KMS-11 (cell line): ENCODE measurements at regions not wholly inside any gene's neighbourhood (a gene's known extent, or its start where the extent isn't known, plus 50 kb on each side); places are given as distances from the start of the nearest gene placed in this dataset.

Experiments
- H2AFZ ChIP-seq: fragments of 200-600 bp; sonication (generic); 2 replicates; pipeline ENCODE4 v1.6.1; 2016; ENCODE audit warnings: antibody characterized with exemption, mixed run types, low read depth
- H3K27ac ChIP-seq: fragments of 200-600 bp; sonication (generic); 2 replicates; pipeline ENCODE4 v1.6.1; 2016; ENCODE audit warnings: mild to moderate bottlenecking, mixed run types
- H3K27me3 ChIP-seq: fragments of 200-600 bp; sonication (generic); 2 replicates; pipeline ENCODE4 v1.6.1; 2017; ENCODE audit warnings: mild to moderate bottlenecking, low read depth, mixed run types, moderate library complexity; ENCODE audit not compliant: insufficient read depth
- H3K36me3 ChIP-seq: fragments of 200-600 bp; sonication (generic); 2 replicates; pipeline ENCODE4 v1.6.1; 2017; ENCODE audit warnings: mild to moderate bottlenecking, mixed run types; ENCODE audit not compliant: insufficient read depth
- H3K4me1 ChIP-seq: fragments of 200-600 bp; sonication (generic); 2 replicates; pipeline ENCODE4 v1.6.1; 2016; ENCODE audit warnings: mild to moderate bottlenecking, low read depth, mixed run types; ENCODE audit not compliant: poor library complexity, severe bottlenecking
- H3K4me2 ChIP-seq: fragments of 200-600 bp; sonication (generic); 2 replicates; pipeline ENCODE4 v1.7.0; 2016; ENCODE audit warnings: mild to moderate bottlenecking, mixed run types
- H3K4me3 ChIP-seq: fragments of 200-600 bp; sonication (generic); IDR thresholded peaks from 2 replicates; pipeline ENCODE4 v1.6.1; 2017; ENCODE audit warnings: low read depth, low read length, mixed read lengths; ENCODE audit not compliant: insufficient read depth
- H3K79me2 ChIP-seq: fragments of 200-600 bp; sonication (generic); 2 replicates; pipeline ENCODE4 v1.6.1; 2016; ENCODE audit warnings: low read depth, mixed run types; ENCODE audit not compliant: insufficient read depth
- H3K9ac ChIP-seq: fragments of 200-600 bp; sonication (generic); 2 replicates; pipeline ENCODE4 v1.6.1; 2016; ENCODE audit warnings: mild to moderate bottlenecking, mixed run types
- H4K20me1 ChIP-seq: fragments of 200-600 bp; sonication (generic); 2 replicates; pipeline ENCODE4 v1.6.1; 2016; ENCODE audit warnings: mild to moderate bottlenecking, mixed run types; ENCODE audit not compliant: insufficient read depth
- TF ChIP-seq, protein P1 (sequence below): fragments of 200-600 bp; sonication (generic); conservative IDR thresholded peaks from 2 replicates; pipeline ENCODE4 v1.6.1; 2017; ENCODE audit warnings: low read depth, mild to moderate bottlenecking, antibody characterized with exemption, low read length, moderate library complexity, mixed read lengths

DNA sequence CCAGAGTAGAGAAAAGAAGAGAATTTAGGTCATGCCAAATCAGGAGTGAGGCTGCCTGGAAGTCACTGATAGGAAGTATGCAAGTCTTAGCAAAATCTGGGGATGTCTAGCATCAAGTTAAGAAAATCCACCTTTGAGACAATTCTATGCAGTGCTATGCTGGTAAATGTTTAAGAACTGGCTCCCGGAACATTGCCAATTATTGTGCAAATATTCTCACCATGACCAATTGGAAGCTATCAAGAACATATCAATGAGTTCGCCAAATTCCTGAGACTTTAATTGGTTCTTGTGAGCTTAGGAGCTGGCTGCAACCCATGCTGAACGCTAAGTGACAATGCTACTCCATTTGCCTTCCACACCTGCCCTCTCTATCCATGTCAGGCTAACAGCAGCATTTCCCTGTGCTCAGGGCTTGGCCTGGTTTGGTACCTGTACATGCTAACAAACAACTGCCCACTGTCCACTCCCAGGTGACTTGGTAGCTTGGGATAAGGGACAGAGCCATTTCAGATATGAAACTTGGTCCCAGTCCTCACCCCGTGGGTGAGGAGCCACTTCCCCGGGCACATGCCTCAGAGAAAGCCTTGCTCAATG lies 172.9 kb upstream of the KLHL29 start:
- TF ChIP-seq, protein P1, sequence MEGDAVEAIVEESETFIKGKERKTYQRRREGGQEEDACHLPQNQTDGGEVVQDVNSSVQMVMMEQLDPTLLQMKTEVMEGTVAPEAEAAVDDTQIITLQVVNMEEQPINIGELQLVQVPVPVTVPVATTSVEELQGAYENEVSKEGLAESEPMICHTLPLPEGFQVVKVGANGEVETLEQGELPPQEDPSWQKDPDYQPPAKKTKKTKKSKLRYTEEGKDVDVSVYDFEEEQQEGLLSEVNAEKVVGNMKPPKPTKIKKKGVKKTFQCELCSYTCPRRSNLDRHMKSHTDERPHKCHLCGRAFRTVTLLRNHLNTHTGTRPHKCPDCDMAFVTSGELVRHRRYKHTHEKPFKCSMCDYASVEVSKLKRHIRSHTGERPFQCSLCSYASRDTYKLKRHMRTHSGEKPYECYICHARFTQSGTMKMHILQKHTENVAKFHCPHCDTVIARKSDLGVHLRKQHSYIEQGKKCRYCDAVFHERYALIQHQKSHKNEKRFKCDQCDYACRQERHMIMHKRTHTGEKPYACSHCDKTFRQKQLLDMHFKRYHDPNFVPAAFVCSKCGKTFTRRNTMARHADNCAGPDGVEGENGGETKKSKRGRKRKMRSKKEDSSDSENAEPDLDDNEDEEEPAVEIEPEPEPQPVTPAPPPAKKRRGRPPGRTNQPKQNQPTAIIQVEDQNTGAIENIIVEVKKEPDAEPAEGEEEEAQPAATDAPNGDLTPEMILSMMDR, result no peak
- no peak overlapping the region for H3K9ac ChIP-seq
- no peaks in the 10 kb centered on the region for H3K4me1 ChIP-seq
- no peaks in the 10 kb centered on the region for H4K20me1 ChIP-seq
- no peak overlapping the region for H3K4me3 ChIP-seq
- H3K36me3 ChIP-seq, result no peaks in the 10 kb centered on the region
- H3K79me2 ChIP-seq, result no peaks in the 10 kb centered on the region
- no peak overlapping the region for H3K4me2 ChIP-seq
- H3K27me3 ChIP-seq, result no peaks in the 10 kb centered on the region
- no peak overlapping the region for H2AFZ ChIP-seq
- no peak overlapping the region for H3K27ac ChIP-seq

DNA sequence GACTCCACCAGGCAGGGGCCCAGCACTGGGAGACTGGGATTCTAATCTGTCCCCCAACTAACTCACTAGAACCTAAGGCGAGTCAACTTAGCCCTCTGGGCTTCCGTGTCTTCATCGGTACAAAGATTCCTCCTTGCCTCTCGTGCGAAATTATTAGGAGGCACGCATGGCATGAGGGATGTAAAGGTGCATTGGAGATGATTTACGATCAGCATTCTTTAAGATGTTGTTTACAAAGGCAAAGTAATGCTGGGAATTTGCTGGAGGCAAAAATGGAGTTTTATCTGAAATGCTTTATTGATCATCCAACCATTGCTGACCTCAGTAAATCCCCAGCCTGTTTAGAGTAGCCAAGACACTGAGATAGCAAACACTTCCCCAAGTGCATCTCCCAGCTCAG lies 171.8 kb upstream of the KLHL29 start:
- Histone ChIP-seq H3K4me3 (no peak overlapping the region), H3K27ac (no peak overlapping the region), H3K4me1 (no peaks in the 10 kb centered on the region), H3K9ac (no peak overlapping the region), H3K27me3 (no peaks in the 10 kb centered on the region), H3K4me2 (no peak overlapping the region), H3K79me2 (no peaks in the 10 kb centered on the region), H4K20me1 (no peaks in the 10 kb centered on the region), H2AFZ (no peak overlapping the region), H3K36me3 (no peaks in the 10 kb centered on the region)
- TF ChIP-seq, protein P1, result no peak

- no peaks in the 10 kb centered on the region for H3K4me1 ChIP-seq
- H3K27me3 ChIP-seq, result no peaks in the 10 kb centered on the region
- H3K4me3 ChIP-seq, result no peak overlapping the region
- no peak overlapping the region for H3K9ac ChIP-seq
- H3K27ac ChIP-seq, result no peak overlapping the region
- no peak overlapping the region for H2AFZ ChIP-seq
- no peaks in the 10 kb centered on the region for H4K20me1 ChIP-seq
- no peaks in the 10 kb centered on the region for H3K36me3 ChIP-seq
- no peak overlapping the region for H3K4me2 ChIP-seq
- TF ChIP-seq, protein P1, result no peak
- H3K79me2 ChIP-seq, result no peaks in the 10 kb centered on the region
Measured at GRCh38 chr2:23215016-23215415, 170.0 kb upstream of the KLHL29 start.

DNA sequence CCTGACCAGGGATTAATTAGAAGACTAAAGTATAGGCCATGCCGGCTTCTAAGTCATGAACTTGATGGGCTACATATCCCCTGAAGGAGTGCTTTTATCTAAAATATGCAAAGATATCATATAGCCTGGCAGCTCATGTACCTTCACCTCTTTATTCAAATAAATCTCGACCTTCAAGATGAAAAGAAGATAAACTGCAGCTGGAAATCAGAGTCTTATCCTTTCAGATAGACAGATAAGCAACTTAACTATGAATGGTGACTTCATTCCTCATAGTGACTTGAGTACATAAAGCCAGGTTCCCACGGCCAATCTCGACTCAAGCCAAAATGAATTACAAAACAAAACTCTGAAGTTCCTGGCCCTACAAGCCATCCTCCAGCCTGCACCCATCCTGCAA lies 165.3 kb upstream of the KLHL29 start:
- H2AFZ ChIP-seq, result no peak overlapping the region
- no peak overlapping the region for H3K27ac ChIP-seq
- H3K4me1 ChIP-seq, result no peaks in the 10 kb centered on the region
- no peak overlapping the region for H3K4me3 ChIP-seq
- no peak overlapping the region for H3K9ac ChIP-seq
- H3K79me2 ChIP-seq, result no peaks in the 10 kb centered on the region
- no peaks in the 10 kb centered on the region for H3K27me3 ChIP-seq
- no peaks in the 10 kb centered on the region for H4K20me1 ChIP-seq
- no peaks in the 10 kb centered on the region for H3K36me3 ChIP-seq
- TF ChIP-seq, protein P1, result no peak
- H3K4me2 ChIP-seq, result no peak overlapping the region
